ENCODE measurements at regions not wholly inside any gene's neighbourhood (a gene's known extent, or its start where the extent isn't known, plus 50 kb on each side); places are given as distances from the start of the nearest gene placed in this dataset.

DNA sequence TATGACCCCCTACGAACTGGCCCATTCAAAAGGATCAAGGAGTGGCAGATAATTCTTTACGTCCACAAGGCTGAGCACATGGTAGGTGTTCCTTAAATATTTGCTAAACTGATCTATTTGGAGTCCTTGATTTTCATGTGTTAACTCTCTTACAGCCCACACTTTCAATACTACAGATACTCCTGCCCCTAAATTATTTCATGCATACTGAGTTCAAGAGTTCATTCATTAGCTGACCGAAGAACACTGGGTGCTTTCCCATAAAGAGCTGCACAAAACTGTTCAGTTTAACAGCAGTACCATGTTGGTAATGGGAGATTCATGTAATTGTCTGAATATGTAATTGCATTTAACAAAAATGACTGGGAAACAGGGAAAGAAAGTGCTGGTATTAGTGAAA lies 170.5 kb upstream of the ADO start:
- Histone ChIP-seq H3K27me3 (no peaks in the 10 kb centered on the region), H3K4me1 (no peaks in the 10 kb centered on the region), H3K4me3 (no peak overlapping the region), H3K27ac (no peak overlapping the region), H3K36me3 (replicated peaks in 1 of 2; ENCODE audit: insufficient read depth in 1 of 2, low read depth in 2 of 2) (no peaks in the 10 kb centered on the region), H3K9me3 (no peaks in the 10 kb centered on the region)
- ATAC-seq (no peak), DNase-seq (no peak)
- TF ChIP-seq POLR2A (IDR thresholded peaks at IDR 0.05): no peak
- intact Hi-C loops (cut with DNase I): no loop called here
- 45 to 56% methylated on average over 3 of the region's 3 CpGs for WGBS, 2 donors

- Histone ChIP-seq H3K27me3 (no peaks in the 10 kb centered on the region), H3K4me1 (no peaks in the 10 kb centered on the region), H3K9me3 (no peaks in the 10 kb centered on the region), H3K36me3 (replicated peaks in 1 of 2; ENCODE audit: insufficient read depth in 1 of 2, low read depth in 2 of 2) (no peaks in the 10 kb centered on the region), H3K27ac (no peak overlapping the region), H3K4me3 (no peak overlapping the region)
- TF ChIP-seq CTCF (IDR thresholded peaks at IDR 0.05) (no peak), POLR2A (IDR thresholded peaks at IDR 0.05) (no peak)
- no peak for ATAC-seq
- intact Hi-C loops (cut with DNase I): no loop called here
- 50 to 63% methylated on average over 2 of the region's 2 CpGs for WGBS, 2 donors
- no peak for DNase-seq
These were observed 169.9 kb upstream of the ADO start for GRCh38 chr10:62634576-62634975.

GRCh38 chr10:62635127-62635526 lies 169.4 kb upstream of the ADO start:
- H3K4me1 ChIP-seq: no peaks in the 10 kb centered on the region
- H3K4me3 ChIP-seq: no peak overlapping the region
- no peaks in the 10 kb centered on the region for H3K36me3 ChIP-seq (replicated peaks in 1 of 2; ENCODE audit: insufficient read depth in 1 of 2, low read depth in 2 of 2)
- ATAC-seq: no peak
- DNase-seq: no peak
- H3K27ac ChIP-seq: no peak overlapping the region
- TF ChIP-seq CTCF (IDR thresholded peaks at IDR 0.05) (no peak), POLR2A (IDR thresholded peaks at IDR 0.05) (no peak)
- H3K9me3 ChIP-seq: no peaks in the 10 kb centered on the region
- 47 to 51% methylated on average over 3 of the region's 3 CpGs for WGBS, 2 donors
- intact Hi-C loops (cut with DNase I): no loop called here
- H3K27me3 ChIP-seq: no peaks in the 10 kb centered on the region

DNA sequence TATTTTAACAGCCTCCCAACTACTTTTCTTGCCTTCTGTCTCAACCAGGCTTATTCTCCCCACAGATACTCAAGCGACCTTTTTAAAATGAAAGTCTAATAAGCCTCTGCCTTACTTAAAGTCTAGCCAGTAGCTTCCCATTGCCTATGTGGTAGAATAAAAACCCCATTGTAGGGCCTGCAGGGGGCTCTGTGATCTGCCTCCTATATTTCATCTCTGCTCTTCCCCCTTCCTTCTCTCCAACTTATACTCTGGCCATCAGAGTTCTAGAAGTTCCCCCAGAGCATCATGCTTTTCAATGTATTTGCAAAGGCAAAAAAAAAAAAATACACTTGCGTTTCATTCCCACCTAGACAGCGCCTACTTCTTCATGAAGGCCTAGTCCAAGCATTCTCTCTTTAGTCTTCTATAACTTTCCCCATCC lies 167.7 kb upstream of the ADO start:
- Histone ChIP-seq H3K36me3 (replicated peaks in 1 of 2; ENCODE audit: insufficient read depth in 1 of 2, low read depth in 2 of 2) (no peaks in the 10 kb centered on the region), H3K4me3 (no peak overlapping the region), H3K27me3 (no peaks in the 10 kb centered on the region), H3K27ac (peak overlapping the region in 2 of 4 donors; percentile 15 to 37), H3K9me3 (no peaks in the 10 kb centered on the region), H3K4me1 (no peaks in the 10 kb centered on the region)
- DNase-seq (no peak), ATAC-seq (no peak)
- WGBS, 2 donors: 53 to 57% methylated on average over 3 of the region's 3 CpGs
- intact Hi-C loops (cut with DNase I): no loop called here
- no peak for TF ChIP-seq POLR2A (IDR thresholded peaks at IDR 0.05)
- no peak for TF ChIP-seq CTCF (IDR thresholded peaks at IDR 0.05)

DNA sequence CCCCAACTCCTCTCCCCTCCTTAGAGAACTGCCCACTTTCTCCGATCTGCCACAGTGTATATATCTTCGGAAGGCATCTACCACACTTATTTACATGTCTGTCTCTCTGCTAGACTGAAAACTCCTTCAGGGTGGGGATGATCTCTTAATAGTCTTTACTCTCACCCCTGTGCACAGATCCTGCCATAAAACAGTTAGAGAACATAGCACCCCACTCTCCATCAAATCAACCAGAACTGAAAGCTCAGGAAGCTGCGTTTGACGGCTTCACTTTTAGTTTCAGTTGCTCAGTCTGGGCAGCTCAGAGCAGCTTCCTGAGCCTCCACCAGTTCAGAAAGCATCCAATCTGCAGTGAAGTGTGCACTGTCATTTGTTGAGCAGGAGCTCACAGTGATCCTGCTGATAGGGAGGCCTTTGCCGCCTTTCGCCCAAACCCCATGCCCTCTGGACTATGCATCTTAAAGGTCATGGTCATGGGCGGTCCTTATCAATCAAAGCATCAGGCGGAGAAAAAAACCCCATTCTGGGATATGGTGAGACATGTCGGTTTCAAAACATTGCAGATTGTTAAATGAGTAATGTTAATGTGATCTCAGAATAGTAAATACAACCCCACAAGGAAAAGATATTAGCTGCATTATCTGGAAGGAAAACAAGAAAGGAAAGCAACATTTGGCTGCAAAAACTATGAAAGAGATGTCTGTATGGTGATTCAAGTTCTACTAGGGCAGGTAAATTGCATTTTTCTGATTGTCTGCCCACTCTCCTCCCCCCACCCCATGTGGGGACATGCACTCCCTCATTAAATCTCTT lies 167.1 kb upstream of the ADO start:
- ATAC-seq: no peak
- no peak overlapping the region for H3K4me3 ChIP-seq
- H3K27ac ChIP-seq: peak overlapping the region in 2 of 4 donors; percentile 15 to 37
- TF ChIP-seq POLR2A (IDR thresholded peaks at IDR 0.05): peak in 1 of 3 donors; percentile 16
- TF ChIP-seq CTCF (IDR thresholded peaks at IDR 0.05): no peak
- H3K4me1 ChIP-seq: no peaks in the 10 kb centered on the region
- 28 to 37% methylated on average over 8 to 9 of the region's 9 CpGs for WGBS, 2 donors
- peak in 1 of 4 donors; percentile 31 for DNase-seq
- no peaks in the 10 kb centered on the region for H3K36me3 ChIP-seq (replicated peaks in 1 of 2; ENCODE audit: insufficient read depth in 1 of 2, low read depth in 2 of 2)
- intact Hi-C loops (cut with DNase I): no loop called here
- H3K9me3 ChIP-seq: no peaks in the 10 kb centered on the region
- H3K27me3 ChIP-seq: no peaks in the 10 kb centered on the region

All from body of pancreas (tissue), 4 donors.